Skeletal muscle tissue (tissue), 3 donors: ENCODE measurements at regions not wholly inside any gene's neighbourhood (a gene's known extent, or its start where the extent isn't known, plus 50 kb on each side); places are given as distances from the start of the nearest gene placed in this dataset.
"Not testable (repeated sequence)": the region's sequence is repeated elsewhere in the genome, so short reads cannot be mapped to it uniquely, and the experiment has no call there.

ENCODE experiments used
- H3K27ac ChIP-seq: one replicate; pipeline ENCODE4 v1.7.0; 2013; ENCODE audit warnings: mild to moderate bottlenecking, low read depth, low read length, inconsistent platforms
- H3K27me3 ChIP-seq, 3 donors: one replicate each; pipeline ENCODE4 v1.7.0; 2013; ENCODE audit warnings: low read length in 3 of 3; ENCODE audit not compliant: control insufficient read depth in 3 of 3, insufficient read depth in 3 of 3
- H3K36me3 ChIP-seq, 3 donors: one replicate each; pipeline ENCODE4 v1.7.0; 2013; ENCODE audit warnings: low read length in 3 of 3; ENCODE audit not compliant: control insufficient read depth in 3 of 3, insufficient read depth in 3 of 3
- H3K4me1 ChIP-seq, 3 donors: one replicate each; pipeline ENCODE4 v1.7.0; 2013; ENCODE audit warnings: low read length in 3 of 3, mild to moderate bottlenecking in 3 of 3; ENCODE audit not compliant: control insufficient read depth in 3 of 3, insufficient read depth in 3 of 3
- H3K4me3 ChIP-seq, 3 donors: one replicate each; pipeline ENCODE4 v1.7.0; 2013; ENCODE audit warnings: low read length in 3 of 3
- H3K9ac ChIP-seq, 3 donors: one replicate each; pipeline ENCODE4 v1.7.0; 2013; ENCODE audit warnings: low read length in 3 of 3, mild to moderate bottlenecking in 3 of 3, moderate library complexity in 2 of 3, low read depth in 1 of 3
- H3K9me3 ChIP-seq, 3 donors: one replicate each; pipeline ENCODE4 v1.7.0; 2013; ENCODE audit warnings: low read length in 3 of 3; ENCODE audit not compliant: control insufficient read depth in 3 of 3
- donor health status: Osteomylitis.

- no peak overlapping the region for H3K9ac ChIP-seq
- no peak overlapping the region for H3K4me3 ChIP-seq
- H3K27me3 ChIP-seq = no peaks in the 10 kb centered on the region
- H3K9me3 ChIP-seq = no peaks in the 10 kb centered on the region
- H3K4me1 ChIP-seq = peaks cover 0 to 5% (median 0%) of the 10 kb centered on the region in 3 donors
- no peak overlapping the region for H3K27ac ChIP-seq
- H3K36me3 ChIP-seq = no peaks in the 10 kb centered on the region
Observed at GRCh38 chr9:22643541-22643940, 196.9 kb downstream of the DMRTA1 start.

- peak overlapping the region in 1 of 3 donors; percentile 24 for H3K9ac ChIP-seq
- peak overlapping the region in 1 of 3 donors; percentile 3 for H3K4me3 ChIP-seq
- H3K9me3 ChIP-seq = no peaks in the 10 kb centered on the region
- no peaks in the 10 kb centered on the region for H3K27me3 ChIP-seq
- H3K4me1 ChIP-seq = peaks cover 5 to 9% (median 5%) of the 10 kb centered on the region in 3 donors
- no peak overlapping the region for H3K27ac ChIP-seq
- H3K36me3 ChIP-seq = no peaks in the 10 kb centered on the region
Observed at GRCh38 chr9:22645893-22646292, 199.3 kb downstream of the DMRTA1 start.

DNA sequence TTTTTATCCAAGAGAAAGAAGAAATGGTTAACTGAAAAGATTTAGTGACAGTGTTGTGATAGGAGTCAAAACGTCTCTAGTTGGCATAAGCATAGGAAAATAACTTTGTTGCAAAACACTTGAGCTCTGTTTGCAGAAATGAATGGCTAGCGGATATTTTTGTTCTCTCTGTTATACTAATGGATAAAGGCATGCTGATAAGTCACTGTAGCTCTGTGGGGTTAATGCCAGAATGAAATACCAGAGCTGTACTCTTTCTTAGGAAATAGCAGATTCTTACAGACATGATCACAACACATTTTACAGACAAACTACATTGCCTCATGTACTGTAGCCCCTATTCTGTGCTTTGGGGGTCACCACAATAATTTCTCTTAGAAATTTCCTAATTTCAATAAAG lies 202.8 kb downstream of the DMRTA1 start:
- peak overlapping the region; percentile 43 for H3K27ac ChIP-seq

GRCh38 chr9:22650145-22650544 lies 203.5 kb downstream of the DMRTA1 start:
- no peaks in the 10 kb centered on the region for H3K27me3 ChIP-seq
- peaks cover 5 to 9% (median 5%) of the 10 kb centered on the region in 3 donors for H3K4me1 ChIP-seq
- H3K9ac ChIP-seq = peak overlapping the region in 1 of 3 donors; percentile 41
- H3K27ac ChIP-seq = peak overlapping the region; percentile 43
- no peaks in the 10 kb centered on the region for H3K9me3 ChIP-seq
- no peaks in the 10 kb centered on the region for H3K36me3 ChIP-seq
- no peak overlapping the region for H3K4me3 ChIP-seq

More for the DNA sequence above, 202.8 kb downstream of the DMRTA1 start:
- Histone ChIP-seq H3K9me3 (no peaks in the 10 kb centered on the region), H3K27me3 (no peaks in the 10 kb centered on the region), H3K4me1 (peaks cover 5 to 9% (median 5%) of the 10 kb centered on the region in 3 donors), H3K4me3 (no peak overlapping the region), H3K36me3 (no peaks in the 10 kb centered on the region), H3K9ac (peak overlapping the region in 1 of 3 donors; percentile 41)

DNA sequence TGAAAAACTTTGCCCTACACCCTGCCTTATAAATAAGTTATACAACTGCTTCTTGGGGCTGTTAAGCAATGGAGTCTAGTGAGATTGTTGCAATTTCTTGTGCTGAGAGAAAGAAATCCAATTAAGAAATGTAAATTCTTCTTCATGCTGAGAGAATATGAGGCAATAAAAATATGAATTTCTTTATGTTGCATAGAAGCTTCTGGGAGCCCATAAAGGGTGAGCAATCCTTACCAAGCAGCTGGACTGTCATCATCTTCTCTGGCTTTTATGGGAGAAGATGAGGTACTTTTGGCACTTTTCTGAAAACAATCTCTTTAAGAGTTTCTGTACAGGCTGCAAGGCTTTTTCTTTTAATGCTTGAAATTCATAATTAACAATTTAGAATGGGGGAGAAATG lies 204.3 kb downstream of the DMRTA1 start:
- Histone ChIP-seq H3K27ac (peak overlapping the region; percentile 43), H3K27me3 (no peaks in the 10 kb centered on the region), H3K9ac (no peak overlapping the region), H3K9me3 (no peaks in the 10 kb centered on the region), H3K36me3 (no peaks in the 10 kb centered on the region), H3K4me1 (peaks cover 1 to 9% (median 5%) of the 10 kb centered on the region in 3 donors), H3K4me3 (no peak overlapping the region)

DNA sequence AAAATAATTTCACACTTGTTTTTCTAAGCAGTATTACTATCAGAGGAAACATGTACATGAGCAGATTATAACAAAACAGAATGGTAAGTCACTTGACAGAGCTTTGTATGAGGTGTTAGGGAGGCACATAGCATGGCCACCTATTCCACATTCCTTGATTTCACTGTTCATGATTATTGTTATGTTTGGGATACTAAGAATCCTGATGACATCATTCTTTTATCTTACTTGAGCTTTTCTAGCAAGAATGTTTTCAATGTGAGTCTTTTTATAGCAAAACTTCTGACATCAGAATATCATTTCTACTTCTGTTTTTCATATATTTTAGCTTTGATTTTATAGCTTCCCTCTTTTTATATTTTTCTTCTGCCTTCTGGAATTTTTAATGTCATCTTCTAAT lies 208.2 kb downstream of the DMRTA1 start:
- Histone ChIP-seq H3K9ac (no peak overlapping the region), H3K27ac (no peak overlapping the region), H3K27me3 (no peaks in the 10 kb centered on the region), H3K36me3 (no peaks in the 10 kb centered on the region), H3K4me1 (peaks cover 0 to 6% (median 4%) of the 10 kb centered on the region in 3 donors), H3K9me3 (no peaks in the 10 kb centered on the region), H3K4me3 (no peak overlapping the region)

DNA sequence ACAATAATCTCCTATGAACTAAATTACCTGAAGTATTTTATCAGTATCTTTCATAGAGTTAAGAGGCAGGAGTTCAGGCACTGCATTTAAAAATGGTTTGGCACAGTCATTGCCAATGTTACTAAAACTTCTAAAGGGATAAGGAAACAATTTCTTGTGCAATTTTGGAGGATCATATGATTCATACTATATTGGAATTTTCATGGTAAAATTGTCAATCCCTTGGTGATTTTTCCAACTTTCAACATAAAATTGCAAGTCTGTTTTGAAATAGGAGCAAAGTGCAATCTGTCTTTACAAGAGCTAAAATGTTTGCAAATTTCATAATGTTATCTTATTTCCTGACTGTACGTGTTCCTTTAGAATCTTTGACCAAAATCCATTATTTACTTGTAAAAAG lies 211.1 kb downstream of the DMRTA1 start:
- no peak overlapping the region for H3K4me3 ChIP-seq
- no peak overlapping the region for H3K9ac ChIP-seq
- no peaks in the 10 kb centered on the region for H3K27me3 ChIP-seq
- H3K9me3 ChIP-seq = no peaks in the 10 kb centered on the region
- H3K4me1 ChIP-seq = peaks cover 0 to 6% (median 0%) of the 10 kb centered on the region in 3 donors
- H3K27ac ChIP-seq = no peak overlapping the region
- no peaks in the 10 kb centered on the region for H3K36me3 ChIP-seq

GRCh38 chr9:22658484-22658883 lies 211.9 kb downstream of the DMRTA1 start:
- not testable (repeated sequence) for H3K27me3 ChIP-seq, H3K9ac ChIP-seq, H3K9me3 ChIP-seq, H3K4me3 ChIP-seq, H3K4me1 ChIP-seq, H3K27ac ChIP-seq, H3K36me3 ChIP-seq

DNA sequence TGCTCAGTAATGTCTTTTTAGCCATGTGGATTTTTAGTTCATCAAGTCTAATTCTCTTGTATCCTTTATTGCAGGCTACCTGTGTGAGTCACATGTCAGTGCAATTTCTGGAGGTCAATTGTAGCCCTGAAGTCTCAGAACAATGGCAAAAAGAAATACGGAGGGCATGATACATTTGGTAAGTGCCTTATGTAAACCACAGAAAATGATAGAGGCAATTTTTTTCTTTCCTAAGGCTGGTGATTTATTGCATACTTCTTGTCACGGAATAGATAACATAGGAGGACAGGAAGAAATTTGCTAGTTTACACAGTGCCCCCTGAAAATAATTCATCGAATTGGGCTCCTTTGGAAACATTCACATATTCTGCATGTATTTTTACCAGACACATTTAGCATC lies 235.9 kb downstream of the DMRTA1 start:
- H3K36me3 ChIP-seq = no peaks in the 10 kb centered on the region
- H3K4me3 ChIP-seq = peak overlapping the region in 2 of 3 donors; percentile 12 to 29
- peak overlapping the region; percentile 94 for H3K27ac ChIP-seq
- H3K27me3 ChIP-seq = no peaks in the 10 kb centered on the region
- H3K9me3 ChIP-seq = no peaks in the 10 kb centered on the region
- H3K4me1 ChIP-seq = peaks cover 7 to 9% (median 7%) of the 10 kb centered on the region in 3 donors
- peak overlapping the region in 2 of 3 donors; percentile 3 to 9 for H3K9ac ChIP-seq

- Histone ChIP-seq H3K36me3 (no peaks in the 10 kb centered on the region), H3K4me3 (peak overlapping the region; percentile 26 to 41 (median 29)), H3K9me3 (no peaks in the 10 kb centered on the region), H3K27ac (peak overlapping the region; percentile 94), H3K4me1 (peaks cover 7 to 9% (median 7%) of the 10 kb centered on the region in 3 donors), H3K27me3 (no peaks in the 10 kb centered on the region), H3K9ac (peak overlapping the region; percentile 55 to 73 (median 63))
Observed at GRCh38 chr9:22682961-22683699, 236.5 kb downstream of the DMRTA1 start.
